ENCODE measurements at regions not wholly inside any gene's neighbourhood (a gene's known extent, or its start where the extent isn't known, plus 50 kb on each side); places are given as distances from the start of the nearest gene placed in this dataset.
"Not testable (repeated sequence)": the region's sequence is repeated elsewhere in the genome, so short reads cannot be mapped to it uniquely, and the experiment has no call there.

- Histone ChIP-seq H3F3A (ENCODE audit: insufficient read depth, low read length) (no peaks in the 10 kb centered on the region), H4K20me1 (ENCODE audit: insufficient read depth, low read length) (no peaks in the 10 kb centered on the region), H3K4me2 (ENCODE audit: low read length) (no peak overlapping the region), H3K9ac (ENCODE audit: low read length) (no peak overlapping the region), H3K36me3 (ENCODE audit: insufficient read depth, low read length) (no peaks in the 10 kb centered on the region), H3K4me1 (ENCODE audit: insufficient read depth, low read length, severe bottlenecking) (no peaks in the 10 kb centered on the region), H3K9me3 (ENCODE audit: low read length) (no peaks in the 10 kb centered on the region), H3K4me3 (ENCODE audit: low read depth, low read length, poor library complexity, severe bottlenecking) (no peak overlapping the region), H3K27ac (ENCODE audit: low read depth, low read length, poor library complexity, severe bottlenecking) (no peak overlapping the region), H3K9me2 (ENCODE audit: low read depth, low read length) (no peaks in the 10 kb centered on the region), H3K27me3 (ENCODE audit: insufficient read depth, low read length) (no peaks in the 10 kb centered on the region; the same call in 1 of the 2 replicates), H2AFZ (ENCODE audit: low read length) (no peak overlapping the region), H3K79me2 (ENCODE audit: insufficient read depth, low read length) (no peaks in the 10 kb centered on the region)
- TF ChIP-seq CTCF (IDR thresholded peaks at IDR 0.05; ENCODE audit: low read length) (no peak), EZH2 (IDR thresholded peaks at IDR 0.05; ENCODE audit: borderline replicate concordance, low read length) (no peak)
Measured at GRCh38 chr12:131642771-131643170, 68.1 kb upstream of the SFSWAP start.

GRCh38 chr12:131643631-131644452 lies 67.0 kb upstream of the SFSWAP start:
- no peaks in the 10 kb centered on the region; the same call in 1 of the 2 replicates for H3K27me3 ChIP-seq (ENCODE audit: insufficient read depth, low read length)

GRCh38 chr12:131644481-131644880 lies 66.4 kb upstream of the SFSWAP start:
- Histone ChIP-seq H3K4me1 (ENCODE audit: insufficient read depth, low read length, severe bottlenecking) (no peaks in the 10 kb centered on the region), H3K9me2 (ENCODE audit: low read depth, low read length) (no peaks in the 10 kb centered on the region), H3F3A (ENCODE audit: insufficient read depth, low read length) (no peaks in the 10 kb centered on the region), H3K4me2 (ENCODE audit: low read length) (no peak overlapping the region), H3K27me3 (ENCODE audit: insufficient read depth, low read length) (no peaks in the 10 kb centered on the region; the same call in 1 of the 2 replicates), H4K20me1 (ENCODE audit: insufficient read depth, low read length) (no peaks in the 10 kb centered on the region), H2AFZ (ENCODE audit: low read length) (no peak overlapping the region), H3K4me3 (ENCODE audit: low read depth, low read length, poor library complexity, severe bottlenecking) (no peak overlapping the region), H3K9me3 (ENCODE audit: low read length) (no peaks in the 10 kb centered on the region), H3K79me2 (ENCODE audit: insufficient read depth, low read length) (no peaks in the 10 kb centered on the region), H3K27ac (ENCODE audit: low read depth, low read length, poor library complexity, severe bottlenecking) (no peak overlapping the region), H3K9ac (ENCODE audit: low read length) (no peak overlapping the region), H3K36me3 (ENCODE audit: insufficient read depth, low read length) (no peaks in the 10 kb centered on the region)
- no peak for TF ChIP-seq EZH2 (IDR thresholded peaks at IDR 0.05; ENCODE audit: borderline replicate concordance, low read length)
- TF ChIP-seq CTCF (IDR thresholded peaks at IDR 0.05; ENCODE audit: low read length), result no peak

More at GRCh38 chr12:131643631-131644452, 67.0 kb upstream of the SFSWAP start:
- no peak overlapping the region for H3K4me2 ChIP-seq (ENCODE audit: low read length)
- no peak overlapping the region for H3K4me3 ChIP-seq (ENCODE audit: low read depth, low read length, poor library complexity, severe bottlenecking)
- H3K9me3 ChIP-seq (ENCODE audit: low read length), result no peaks in the 10 kb centered on the region
- H4K20me1 ChIP-seq (ENCODE audit: insufficient read depth, low read length), result no peaks in the 10 kb centered on the region
- H3K36me3 ChIP-seq (ENCODE audit: insufficient read depth, low read length), result no peaks in the 10 kb centered on the region
- no peaks in the 10 kb centered on the region for H3K4me1 ChIP-seq (ENCODE audit: insufficient read depth, low read length, severe bottlenecking)
- H3K9me2 ChIP-seq (ENCODE audit: low read depth, low read length), result no peaks in the 10 kb centered on the region
- no peak overlapping the region for H3K27ac ChIP-seq (ENCODE audit: low read depth, low read length, poor library complexity, severe bottlenecking)
- no peak overlapping the region for H3K9ac ChIP-seq (ENCODE audit: low read length)
- no peak overlapping the region for H2AFZ ChIP-seq (ENCODE audit: low read length)
- H3F3A ChIP-seq (ENCODE audit: insufficient read depth, low read length), result no peaks in the 10 kb centered on the region
- no peaks in the 10 kb centered on the region for H3K79me2 ChIP-seq (ENCODE audit: insufficient read depth, low read length)
- TF ChIP-seq CTCF (IDR thresholded peaks at IDR 0.05; ENCODE audit: low read length) (no peak), EZH2 (IDR thresholded peaks at IDR 0.05; ENCODE audit: borderline replicate concordance, low read length) (no peak)

GRCh38 chr12:131644917-131645316 lies 66.0 kb upstream of the SFSWAP start:
- H3F3A ChIP-seq (ENCODE audit: insufficient read depth, low read length); H4K20me1 ChIP-seq (ENCODE audit: insufficient read depth, low read length); H3K4me2 ChIP-seq (ENCODE audit: low read length); H3K27me3 ChIP-seq (ENCODE audit: insufficient read depth, low read length); H3K36me3 ChIP-seq (ENCODE audit: insufficient read depth, low read length); H3K79me2 ChIP-seq (ENCODE audit: insufficient read depth, low read length); H3K9ac ChIP-seq (ENCODE audit: low read length); H3K9me3 ChIP-seq (ENCODE audit: low read length); H3K4me1 ChIP-seq (ENCODE audit: insufficient read depth, low read length, severe bottlenecking); H3K4me3 ChIP-seq (ENCODE audit: low read depth, low read length, poor library complexity, severe bottlenecking); H3K27ac ChIP-seq (ENCODE audit: low read depth, low read length, poor library complexity, severe bottlenecking); H3K9me2 ChIP-seq (ENCODE audit: low read depth, low read length); H2AFZ ChIP-seq (ENCODE audit: low read length): not testable (repeated sequence)

- not testable (repeated sequence) for H3K79me2 ChIP-seq (ENCODE audit: insufficient read depth, low read length); H3K4me2 ChIP-seq (ENCODE audit: low read length); H3K9me3 ChIP-seq (ENCODE audit: low read length); H4K20me1 ChIP-seq (ENCODE audit: insufficient read depth, low read length); H3K27ac ChIP-seq (ENCODE audit: low read depth, low read length, poor library complexity, severe bottlenecking); H3K36me3 ChIP-seq (ENCODE audit: insufficient read depth, low read length); H3K27me3 ChIP-seq (ENCODE audit: insufficient read depth, low read length); H3K4me3 ChIP-seq (ENCODE audit: low read depth, low read length, poor library complexity, severe bottlenecking); H2AFZ ChIP-seq (ENCODE audit: low read length); H3K4me1 ChIP-seq (ENCODE audit: insufficient read depth, low read length, severe bottlenecking); H3K9ac ChIP-seq (ENCODE audit: low read length); H3K9me2 ChIP-seq (ENCODE audit: low read depth, low read length); H3F3A ChIP-seq (ENCODE audit: insufficient read depth, low read length)
Measured at GRCh38 chr12:131645557-131645956, 65.3 kb upstream of the SFSWAP start.

Measured in OCI-LY1 (cell line).